ENCODE measurements at regions not wholly inside any gene's neighbourhood (a gene's known extent, or its start where the extent isn't known, plus 50 kb on each side); places are given as distances from the start of the nearest gene placed in this dataset.

- H3K4me1 Mint-ChIP-seq (ENCODE audit: low read depth) = peaks cover 5% of the 10 kb centered on the region; the same call in 1 of the 2 replicates
- H3K9me3 Mint-ChIP-seq = peaks cover under 1% of the 10 kb centered on the region; the same call in 1 of the 2 replicates
- H3K36me3 Mint-ChIP-seq (ENCODE audit: low read depth) = peaks cover 8% of the 10 kb centered on the region
- no peaks in the 10 kb centered on the region for H3K27me3 Mint-ChIP-seq (ENCODE audit: insufficient read depth)
- H3K4me3 Mint-ChIP-seq = no peak overlapping the region
- DNase-seq = no peak
- no peak for TF ChIP-seq CTCF (IDR thresholded peaks at IDR 0.05)
- no peak overlapping the region for H3K27ac Mint-ChIP-seq
These were observed 458.3 kb upstream of the CITED2 start for GRCh38 chr6:139832493-139833305.

GRCh38 chr6:139829576-139829975, 455.1 kb upstream of the CITED2 start:
- no peaks in the 10 kb centered on the region for H3K9me3 Mint-ChIP-seq
- no peaks in the 10 kb centered on the region for H3K36me3 Mint-ChIP-seq (ENCODE audit: low read depth)
- DNase-seq = no peak
- no peak overlapping the region for H3K4me3 Mint-ChIP-seq
- H3K4me1 Mint-ChIP-seq (ENCODE audit: low read depth) = peaks cover 13% of the 10 kb centered on the region
- TF ChIP-seq CTCF (IDR thresholded peaks at IDR 0.05) = no peak
- no peak overlapping the region for H3K27ac Mint-ChIP-seq
- H3K27me3 Mint-ChIP-seq (ENCODE audit: insufficient read depth) = no peaks in the 10 kb centered on the region

- no peaks in the 10 kb centered on the region for H3K27me3 Mint-ChIP-seq (ENCODE audit: insufficient read depth)
- no peak overlapping the region for H3K4me3 Mint-ChIP-seq
- no peak overlapping the region for H3K27ac Mint-ChIP-seq
- no peaks in the 10 kb centered on the region for H3K9me3 Mint-ChIP-seq
- DNase-seq = no peak
- H3K4me1 Mint-ChIP-seq (ENCODE audit: low read depth) = peaks cover 16% of the 10 kb centered on the region
- H3K36me3 Mint-ChIP-seq (ENCODE audit: low read depth) = peaks cover under 1% of the 10 kb centered on the region; the same call in 1 of the 2 replicates
- TF ChIP-seq CTCF (IDR thresholded peaks at IDR 0.05) = no peak
These were observed 454.5 kb upstream of the CITED2 start for GRCh38 chr6:139828751-139829519.

- no peaks in the 10 kb centered on the region for H3K9me3 Mint-ChIP-seq
These were observed 451.5 kb upstream of the CITED2 start for GRCh38 chr6:139825935-139826374.

GRCh38 chr6:139824864-139825263, 450.4 kb upstream of the CITED2 start:
- no peak overlapping the region for H3K27ac Mint-ChIP-seq

More at GRCh38 chr6:139825935-139826374, 451.5 kb upstream of the CITED2 start:
- TF ChIP-seq CTCF (IDR thresholded peaks at IDR 0.05) = no peak
- Mint-ChIP-seq H3K36me3 (ENCODE audit: low read depth) (peaks cover 16% of the 10 kb centered on the region), H3K4me1 (ENCODE audit: low read depth) (peaks cover 25% of the 10 kb centered on the region), H3K27ac (no peak overlapping the region), H3K27me3 (ENCODE audit: insufficient read depth) (no peaks in the 10 kb centered on the region), H3K4me3 (no peak overlapping the region)
- no peak for DNase-seq

More at GRCh38 chr6:139824864-139825263, 450.4 kb upstream of the CITED2 start:
- H3K36me3 Mint-ChIP-seq (ENCODE audit: low read depth) = peaks cover 16% of the 10 kb centered on the region
- H3K4me3 Mint-ChIP-seq = no peak overlapping the region
- no peaks in the 10 kb centered on the region for H3K27me3 Mint-ChIP-seq (ENCODE audit: insufficient read depth)
- peaks cover 31% of the 10 kb centered on the region for H3K4me1 Mint-ChIP-seq (ENCODE audit: low read depth)
- TF ChIP-seq CTCF (IDR thresholded peaks at IDR 0.05) = no peak
- no peaks in the 10 kb centered on the region for H3K9me3 Mint-ChIP-seq
- no peak for DNase-seq

Measured in HFFc6 (cell line).